ENCODE measurements at regions not wholly inside any gene's neighbourhood (a gene's known extent, or its start where the extent isn't known, plus 50 kb on each side); places are given as distances from the start of the nearest gene placed in this dataset.

DNA sequence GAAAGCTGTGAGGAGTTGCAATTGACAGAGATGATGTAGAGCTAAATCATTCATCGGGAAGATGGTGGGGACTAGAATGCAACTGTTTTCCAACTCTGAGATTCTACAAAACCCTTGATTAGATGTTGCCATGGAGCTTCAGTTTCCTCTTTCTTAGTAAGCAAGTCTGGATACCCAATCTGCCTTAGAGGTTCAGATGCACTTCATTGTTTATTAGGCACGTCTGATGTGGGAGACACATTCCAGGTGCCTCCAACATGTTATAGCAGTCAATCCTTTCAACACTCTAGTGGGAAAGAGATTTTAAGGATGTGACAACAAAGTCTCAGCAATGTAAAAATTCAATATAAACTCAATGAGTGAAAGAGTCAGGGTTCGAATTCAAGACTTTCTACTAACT lies 291.3 kb upstream of the PHYHIPL start:
- no peak for DNase-seq (ENCODE audit: low read depth in 2 of 2)

DNA sequence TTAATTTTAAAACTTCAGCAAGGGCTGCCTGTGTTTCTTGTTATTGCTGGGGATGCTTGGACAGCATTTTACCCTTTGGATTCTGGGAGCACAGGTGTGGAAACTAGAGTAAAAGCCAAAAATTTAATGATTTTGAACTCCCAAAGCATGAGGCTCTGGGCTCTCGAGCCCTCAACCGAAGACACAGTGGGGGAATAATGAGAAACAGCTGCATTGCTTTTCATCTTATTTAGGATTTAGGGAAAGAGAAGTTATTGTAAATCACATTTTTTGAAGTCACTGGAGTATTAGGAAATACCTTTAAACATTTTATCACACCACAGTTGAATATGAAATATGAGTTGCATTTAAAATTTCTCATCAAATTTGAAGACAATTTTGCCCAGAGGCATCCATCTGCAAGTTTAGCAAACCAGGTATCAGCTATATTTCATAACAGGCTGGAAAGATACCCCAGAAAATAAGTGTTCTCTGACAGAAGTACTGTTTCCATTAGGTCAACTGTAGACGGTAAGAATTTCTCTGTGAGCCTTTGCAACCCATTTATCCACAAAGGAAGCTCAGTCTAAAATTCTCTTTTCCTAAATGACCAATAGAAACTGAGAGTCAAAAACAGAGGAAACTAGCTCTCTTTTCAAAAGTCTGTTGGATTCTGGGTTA lies 290.6 kb upstream of the PHYHIPL start:
- DNase-seq (ENCODE audit: low read depth in 2 of 2) = no peak

DNA sequence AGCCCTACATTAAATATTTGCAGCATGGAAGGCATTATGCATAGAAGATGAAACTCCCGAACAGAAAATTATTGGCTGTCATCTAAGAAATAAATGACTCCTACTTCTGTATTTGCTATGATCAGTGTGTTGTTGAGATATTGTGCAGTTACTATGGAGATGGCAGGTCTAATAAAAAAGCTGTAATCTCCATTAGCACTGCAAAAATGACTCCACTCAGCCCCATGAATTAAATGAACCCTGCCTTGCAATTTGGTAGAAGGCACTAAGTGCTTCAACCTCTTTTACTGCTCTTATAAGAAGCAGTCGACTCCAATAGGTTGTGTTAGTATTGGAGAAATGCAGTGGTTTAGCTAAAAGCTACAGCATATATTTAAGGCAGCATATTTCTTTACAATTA lies 290.0 kb upstream of the PHYHIPL start:
- no peak for DNase-seq (ENCODE audit: low read depth in 2 of 2)

GRCh38 chr10:58887474-58887873 lies 289.0 kb upstream of the PHYHIPL start:
- DNase-seq (ENCODE audit: low read depth in 2 of 2) = no peak

DNA sequence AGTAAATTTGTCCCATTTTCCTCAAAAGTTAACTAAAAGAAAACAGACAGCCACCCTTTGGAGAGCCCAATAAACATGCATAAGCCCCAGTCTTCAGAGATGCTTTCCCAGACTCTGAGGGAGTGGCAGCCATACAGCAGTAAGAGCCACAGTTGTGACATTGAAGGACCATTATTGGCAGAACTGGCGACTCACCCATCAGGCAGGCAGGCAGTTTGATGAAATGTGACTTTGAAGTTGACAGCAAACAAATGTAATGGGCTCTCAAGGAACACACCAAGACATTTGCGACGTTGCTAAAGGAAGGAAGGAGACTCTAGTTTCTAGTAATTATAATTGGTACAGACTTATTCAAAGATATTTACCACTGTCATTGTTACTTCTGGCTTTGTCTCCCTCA lies 287.5 kb upstream of the PHYHIPL start:
- no peak for DNase-seq (ENCODE audit: low read depth in 2 of 2)

- DNase-seq (ENCODE audit: low read depth in 2 of 2) = no peak
These were observed 284.4 kb upstream of the PHYHIPL start for GRCh38 chr10:58892031-58892531.

- DNase-seq (ENCODE audit: low read depth in 2 of 2) = no peak
These were observed 281.5 kb upstream of the PHYHIPL start for GRCh38 chr10:58894929-58895328.

DNA sequence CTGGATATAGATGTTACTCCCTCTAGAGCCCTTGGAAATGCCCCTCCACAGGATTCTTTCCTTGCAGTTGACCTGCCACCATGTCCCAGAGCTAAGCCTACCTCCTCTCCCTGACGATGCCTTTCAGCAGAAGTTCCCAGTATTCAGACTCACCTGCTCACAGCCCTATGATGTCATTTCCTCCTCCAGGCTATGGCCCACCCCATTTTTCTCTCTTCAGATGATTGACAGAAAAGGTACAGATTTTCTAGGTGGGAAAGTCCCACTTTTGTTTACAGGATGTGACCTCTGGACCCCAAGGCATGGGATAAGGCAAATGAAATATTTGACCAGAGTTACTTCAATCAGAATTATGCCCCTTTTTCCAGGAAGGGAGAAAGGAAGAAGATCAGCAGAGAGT lies 280.2 kb upstream of the PHYHIPL start:
- no peak for DNase-seq (ENCODE audit: low read depth in 2 of 2)

- DNase-seq (ENCODE audit: low read depth in 2 of 2) = no peak
These were observed 279.2 kb upstream of the PHYHIPL start for GRCh38 chr10:58897236-58897635.

GRCh38 chr10:58897708-58898107 lies 278.7 kb upstream of the PHYHIPL start:
- DNase-seq (ENCODE audit: low read depth in 2 of 2) = no peak

DNA sequence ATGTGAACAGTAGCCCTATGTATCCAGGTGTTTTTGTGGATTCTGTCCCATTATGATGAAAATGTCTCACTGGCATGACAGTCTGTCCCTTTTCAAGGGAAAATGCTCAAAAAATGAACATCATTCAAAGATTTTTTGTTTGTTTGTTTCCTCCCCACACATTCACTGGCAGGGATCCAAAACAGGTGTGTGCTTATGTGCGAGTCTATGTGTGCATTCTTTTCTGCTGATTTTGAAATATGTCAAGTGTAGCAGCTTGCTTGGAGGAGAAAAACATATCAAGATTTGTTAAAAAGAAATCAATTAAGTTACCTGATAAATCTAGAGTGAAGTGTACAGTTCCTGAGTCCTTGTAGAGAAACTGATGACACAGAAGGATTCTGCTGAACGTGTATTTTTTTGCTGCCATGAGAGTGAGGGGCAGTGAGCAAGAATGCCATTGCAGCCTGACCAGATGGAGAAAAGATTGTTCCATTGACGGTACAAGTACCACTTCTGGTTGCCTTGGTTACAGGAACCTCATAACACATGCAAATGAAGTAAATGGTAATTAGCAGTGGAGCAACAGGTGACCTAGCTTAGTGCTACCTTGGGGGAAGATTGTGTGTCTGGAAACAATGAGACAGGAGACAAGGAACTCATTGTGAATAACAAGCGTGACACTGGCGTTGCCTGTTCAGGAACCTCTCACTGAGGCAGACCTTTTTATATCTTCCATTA lies 277.4 kb upstream of the PHYHIPL start:
- no peak for DNase-seq (ENCODE audit: low read depth in 2 of 2)

GRCh38 chr10:58901092-58901646 lies 275.3 kb upstream of the PHYHIPL start:
- DNase-seq (ENCODE audit: low read depth in 2 of 2) = no peak

DNA sequence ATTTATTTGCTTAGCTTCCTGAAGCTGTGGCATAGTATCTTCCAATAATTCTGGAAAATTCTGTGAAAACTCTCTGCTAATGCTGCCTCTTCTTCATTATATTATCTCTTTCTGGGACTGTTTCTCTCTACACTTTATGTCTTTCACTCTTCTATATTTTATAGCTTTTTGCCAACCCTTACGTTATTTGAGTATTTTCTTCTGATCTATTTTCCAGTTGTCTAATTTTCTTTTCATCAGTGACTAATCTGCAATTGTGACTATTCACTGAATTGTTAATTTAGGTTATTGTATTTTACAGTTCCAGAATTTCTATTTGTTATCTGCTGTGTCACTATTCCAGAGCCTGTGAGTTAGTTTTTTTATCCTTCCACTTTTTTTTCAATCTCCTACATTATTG lies 273.4 kb upstream of the PHYHIPL start:
- DNase-seq (ENCODE audit: low read depth in 2 of 2) = no peak

DNA sequence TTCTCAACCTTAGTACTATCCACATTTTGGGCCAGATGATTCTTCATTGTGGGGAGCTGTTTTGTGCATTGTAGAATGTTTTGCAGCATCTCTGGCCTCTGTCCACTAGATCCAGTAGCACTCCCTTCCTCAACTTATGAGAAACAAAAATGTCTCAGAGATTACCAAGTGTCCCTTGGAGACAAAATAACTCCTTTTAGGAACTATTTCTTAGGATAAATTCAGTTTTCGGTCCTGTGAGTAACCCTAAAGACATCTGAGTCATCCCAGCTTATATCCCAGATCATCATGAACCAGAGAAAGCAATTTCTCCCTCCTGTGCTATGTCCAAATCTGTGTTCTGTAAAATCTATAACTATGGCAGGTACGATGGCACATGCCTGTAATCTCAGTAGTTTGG lies 266.6 kb upstream of the PHYHIPL start:
- DNase-seq (ENCODE audit: low read depth in 2 of 2) = no peak

DNA sequence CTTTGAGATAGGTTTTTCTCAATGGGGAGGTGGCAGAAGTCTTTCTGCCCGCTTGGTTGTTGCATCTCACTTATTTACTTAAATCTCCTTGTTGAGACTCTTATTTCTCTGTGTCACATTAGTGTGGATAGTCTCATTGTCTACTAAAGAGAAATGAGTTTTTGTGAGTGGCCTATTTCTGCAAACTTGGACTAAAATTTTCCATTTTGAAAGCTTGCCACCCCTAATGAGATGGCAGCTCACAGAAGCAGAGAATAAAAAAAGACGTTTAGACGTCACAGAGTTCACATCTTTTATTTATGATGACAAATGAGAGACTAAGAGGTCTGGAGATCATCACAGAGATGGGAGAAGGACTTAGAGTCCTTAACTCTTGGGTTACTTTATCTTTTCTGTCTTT lies 262.7 kb upstream of the PHYHIPL start:
- no peak for DNase-seq (ENCODE audit: low read depth in 2 of 2)

DNA sequence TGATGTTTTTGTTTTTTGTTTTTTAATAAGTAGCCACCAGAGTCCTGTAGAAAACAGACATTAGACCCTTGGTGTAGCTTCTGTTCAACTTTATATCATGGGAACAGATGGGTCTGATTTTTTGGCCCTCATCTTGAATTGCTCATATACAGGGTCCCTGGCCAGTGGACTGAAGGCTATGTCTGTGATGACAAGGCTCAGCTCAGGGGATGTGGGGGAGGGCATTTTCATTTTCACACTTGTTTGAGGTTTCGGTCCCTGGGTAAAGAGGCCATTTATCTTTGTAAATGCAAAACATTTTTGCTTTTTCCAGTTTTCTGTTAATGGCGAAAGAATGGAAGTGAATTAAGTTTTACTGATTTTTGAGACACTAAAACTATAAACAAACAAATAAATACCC lies 257.6 kb upstream of the PHYHIPL start:
- DNase-seq (ENCODE audit: low read depth in 2 of 2) = no peak

DNA sequence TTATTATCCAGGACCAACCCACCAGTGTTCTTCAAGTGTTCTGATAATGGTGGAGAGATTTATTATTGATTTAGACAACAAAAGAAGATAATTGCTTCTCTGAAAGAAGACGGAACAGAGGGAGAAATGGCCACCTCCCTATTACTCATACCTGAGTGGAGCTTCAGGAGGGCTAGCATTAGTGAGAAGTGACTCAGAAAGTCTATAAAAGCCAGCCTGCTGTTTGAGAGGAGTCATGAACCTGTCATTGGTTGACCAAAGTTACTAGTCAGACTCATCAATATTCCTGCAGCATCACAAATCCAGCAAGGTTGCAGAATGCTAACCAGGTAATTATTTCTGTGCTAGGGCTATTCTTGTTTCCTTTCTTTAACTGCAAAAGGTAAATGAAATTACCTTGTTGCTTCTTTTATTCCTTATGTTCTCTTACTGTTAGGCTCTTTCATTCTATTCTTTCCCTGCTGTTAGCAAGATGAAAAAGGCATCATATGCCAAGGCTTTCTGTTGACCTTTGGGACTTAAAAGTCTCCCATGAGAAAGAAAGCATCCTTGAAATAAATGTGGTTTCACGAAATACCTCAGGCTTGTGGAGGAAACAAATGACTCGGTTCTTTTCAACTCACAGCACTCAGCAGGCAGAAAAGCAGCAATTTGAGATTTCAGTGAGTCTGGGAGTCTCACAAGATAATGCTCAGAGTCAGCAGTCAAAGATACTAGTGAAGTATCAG lies 256.4 kb upstream of the PHYHIPL start:
- no peak for DNase-seq (ENCODE audit: low read depth in 2 of 2)

- no peak for DNase-seq (ENCODE audit: low read depth in 2 of 2)
These were observed 255.8 kb upstream of the PHYHIPL start for GRCh38 chr10:58920655-58921003.

GRCh38 chr10:58921421-58921855 lies 255.0 kb upstream of the PHYHIPL start:
- no peak for DNase-seq (ENCODE audit: low read depth in 2 of 2)

DNA sequence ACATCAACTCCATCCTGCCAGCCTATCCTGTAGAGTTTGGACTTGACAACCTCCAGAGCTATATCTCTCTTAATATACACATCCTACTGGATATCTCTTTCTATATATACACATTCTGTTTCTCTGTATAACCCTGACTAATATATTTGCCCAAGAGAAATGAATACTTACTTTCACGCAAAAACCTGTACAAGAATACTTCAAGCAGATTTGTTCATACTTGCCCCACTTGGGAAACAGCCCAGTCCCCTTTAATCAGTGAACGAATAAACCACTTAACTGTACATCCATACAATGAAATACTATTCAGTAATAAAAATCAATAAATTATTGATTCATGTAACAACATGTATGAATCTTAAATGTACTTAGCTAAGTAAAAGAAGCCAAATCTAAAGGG lies 251.1 kb upstream of the PHYHIPL start:
- no peak for DNase-seq (ENCODE audit: low read depth in 2 of 2)

GRCh38 chr10:58930500-58930899 lies 245.9 kb upstream of the PHYHIPL start:
- no peak for DNase-seq (ENCODE audit: low read depth in 2 of 2)

DNA sequence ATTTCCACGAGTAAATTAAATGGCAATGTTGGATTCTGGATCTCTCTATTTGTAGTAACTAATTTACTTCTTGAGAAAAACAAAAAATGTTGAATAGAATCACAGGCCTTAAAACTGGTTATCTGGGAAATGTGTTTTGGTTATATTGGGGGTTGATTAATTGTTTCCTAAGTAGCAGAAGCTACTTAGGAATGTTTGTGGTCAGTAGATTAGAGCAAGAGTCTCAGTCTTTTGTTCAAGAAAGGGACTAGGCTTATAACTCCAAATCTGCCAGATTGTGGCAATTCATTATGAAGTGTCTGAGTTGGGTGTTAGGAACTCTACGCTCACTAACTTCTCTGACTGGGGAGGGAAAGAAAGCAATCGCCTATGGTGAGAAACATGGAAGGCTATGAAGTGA lies 244.3 kb upstream of the PHYHIPL start:
- DNase-seq (ENCODE audit: low read depth in 2 of 2) = no peak
